Suprapubic skin (tissue), 4 donors: ENCODE measurements at regions not wholly inside any gene's neighbourhood (a gene's known extent, or its start where the extent isn't known, plus 50 kb on each side); places are given as distances from the start of the nearest gene placed in this dataset.
A peak's percentile ranks its signal among the peaks of the same experiment; 100 is the strongest.

Experiments
- DNase-seq, 2 donors: peaks; one replicate each; pipeline ENCODE4 v3.0.0-alpha.2; 2019; ENCODE audit warnings: low spot score in 2 of 2
- H3K27ac ChIP-seq: fragments of 200-600 bp; sonication (generic); one replicate; pipeline ENCODE4 v1.5.1; 2019
- H3K27me3 ChIP-seq: fragments of 200-600 bp; sonication (generic); one replicate; pipeline ENCODE4 v1.5.1; 2019
- H3K36me3 ChIP-seq: fragments of 200-600 bp; sonication (generic); one replicate; pipeline ENCODE4 v1.5.1; 2019
- H3K4me1 ChIP-seq: fragments of 200-600 bp; sonication (generic); one replicate; pipeline ENCODE4 v1.5.1; 2019
- H3K4me3 ChIP-seq: fragments of 200-600 bp; sonication (generic); one replicate; pipeline ENCODE4 v1.5.1; 2019; ENCODE audit warnings: mild to moderate bottlenecking
- H3K9me3 ChIP-seq: fragments of 200-600 bp; sonication (generic); one replicate; pipeline ENCODE4 v1.5.1; 2019
- CTCF ChIP-seq, 2 donors: fragments of 200-600 bp in 1 of 2; fragments of 450-650 bp in 1 of 2; sonication (generic) in 1 of 2; IDR thresholded peaks; one replicate each; pipeline ENCODE4 v1.5.1; 2016 to 2019; ENCODE audit warnings: antibody characterized with exemption in 2 of 2, mild to moderate bottlenecking in 1 of 2, moderate library complexity in 1 of 2
- EP300 ChIP-seq: sonication (generic); formaldehyde crosslinking; IDR thresholded peaks from one replicate; pipeline ENCODE4 v1.6.1; 2017; ENCODE audit warnings: antibody characterized with exemption
- POLR2A ChIP-seq, 2 donors: fragments of 450-650 bp; IDR thresholded peaks; one replicate each; pipeline ENCODE4 v1.6.1; 2017; ENCODE audit warnings: antibody characterized with exemption in 2 of 2, mild to moderate bottlenecking in 2 of 2, moderate library complexity in 2 of 2
- POLR2AphosphoS5 ChIP-seq, 3 donors: sonication (generic); formaldehyde crosslinking; IDR thresholded peaks; one replicate each; pipeline ENCODE4 v1.6.1; 2017; ENCODE audit warnings: antibody characterized with exemption in 3 of 3
- WGBS: methylation state at CpG from one replicate; pipeline ENCODE4 v1.1.5; 2018; 5-methylcytosine and 5-hydroxymethylcytosine counted together

GRCh38 chr5:18379189-18379588 is 744.9 kb downstream of the TAF11L14 start:
- no peaks in the 10 kb centered on the region for H3K36me3 ChIP-seq
- no peaks in the 10 kb centered on the region for H3K9me3 ChIP-seq
- TF ChIP-seq EP300 = no peak
- TF ChIP-seq POLR2AphosphoS5 (IDR thresholded peaks at IDR 0.05) = no peak
- no peak for TF ChIP-seq POLR2A (IDR thresholded peaks at IDR 0.05)
- no peak for TF ChIP-seq CTCF (IDR thresholded peaks at IDR 0.05)
- WGBS = 0% methylated on average over 1 of the region's 1 CpG
- H3K27ac ChIP-seq = no peak overlapping the region
- no peak overlapping the region for H3K4me3 ChIP-seq
- H3K4me1 ChIP-seq = no peaks in the 10 kb centered on the region
- no peak for DNase-seq
- no peaks in the 10 kb centered on the region for H3K27me3 ChIP-seq

GRCh38 chr5:18380729-18381362 is 746.6 kb downstream of the TAF11L14 start:
- WGBS = 72% methylated on average over 2 of the region's 2 CpGs
- TF ChIP-seq EP300 (no peak), CTCF (IDR thresholded peaks at IDR 0.05) (no peak), POLR2A (IDR thresholded peaks at IDR 0.05) (no peak), POLR2AphosphoS5 (IDR thresholded peaks at IDR 0.05) (no peak)
- no peak overlapping the region for H3K27ac ChIP-seq
- H3K9me3 ChIP-seq = no peaks in the 10 kb centered on the region
- H3K36me3 ChIP-seq = no peaks in the 10 kb centered on the region
- H3K27me3 ChIP-seq = no peaks in the 10 kb centered on the region
- H3K4me1 ChIP-seq = no peaks in the 10 kb centered on the region
- H3K4me3 ChIP-seq = no peak overlapping the region
- DNase-seq = no peak

- Histone ChIP-seq H3K27me3 (no peaks in the 10 kb centered on the region), H3K36me3 (no peaks in the 10 kb centered on the region), H3K9me3 (no peaks in the 10 kb centered on the region), H3K4me1 (peaks cover 3% of the 10 kb centered on the region), H3K4me3 (no peak overlapping the region), H3K27ac (no peak overlapping the region)
- 51% methylated on average over 17 of the region's 17 CpGs for WGBS
- no peak for DNase-seq
- no peak for TF ChIP-seq POLR2A (IDR thresholded peaks at IDR 0.05)
- peak; percentile 39 to 79 for TF ChIP-seq CTCF (IDR thresholded peaks at IDR 0.05)
Observed at GRCh38 chr5:18393565-18394442, 759.5 kb downstream of the TAF11L14 start.

GRCh38 chr5:18394443-18394804 is 760.2 kb downstream of the TAF11L14 start:
- Histone ChIP-seq H3K4me1 (peaks cover 3% of the 10 kb centered on the region), H3K4me3 (no peak overlapping the region), H3K27ac (no peak overlapping the region), H3K9me3 (no peaks in the 10 kb centered on the region), H3K27me3 (no peaks in the 10 kb centered on the region), H3K36me3 (no peaks in the 10 kb centered on the region)
- WGBS = 20% methylated on average over 4 of the region's 4 CpGs
- DNase-seq = no peak
- TF ChIP-seq EP300 (no peak), POLR2AphosphoS5 (IDR thresholded peaks at IDR 0.05) (no peak), CTCF (IDR thresholded peaks at IDR 0.05) (no peak), POLR2A (IDR thresholded peaks at IDR 0.05) (no peak)
